ENCODE measurements at regions not wholly inside any gene's neighbourhood (a gene's known extent, or its start where the extent isn't known, plus 50 kb on each side); places are given as distances from the start of the nearest gene placed in this dataset.

GRCh38 chr9:120230227-120230626 is 349.7 kb downstream of the CDK5RAP2 start:
- DNase-seq (ENCODE audit: extremely low read depth, low read depth), result no peak
- no peak for TF ChIP-seq CTCF (IDR thresholded peaks at IDR 0.05; ENCODE audit: low read depth, low read length)

GRCh38 chr9:120221844-120222243 is 358.1 kb downstream of the CDK5RAP2 start:
- DNase-seq (ENCODE audit: extremely low read depth, low read depth), result no peak
- no peak for TF ChIP-seq CTCF (IDR thresholded peaks at IDR 0.05; ENCODE audit: low read depth, low read length)

GRCh38 chr9:120214332-120214731 is 365.6 kb downstream of the CDK5RAP2 start:
- no peak for DNase-seq (ENCODE audit: extremely low read depth, low read depth)
- no peak for TF ChIP-seq CTCF (IDR thresholded peaks at IDR 0.05; ENCODE audit: low read depth, low read length)

- no peak for TF ChIP-seq CTCF (IDR thresholded peaks at IDR 0.05; ENCODE audit: low read depth, low read length)
- DNase-seq (ENCODE audit: extremely low read depth, low read depth), result no peak
Observed at GRCh38 chr9:120212853-120213200, 367.1 kb downstream of the CDK5RAP2 start.

- no peak for DNase-seq (ENCODE audit: extremely low read depth, low read depth)
- TF ChIP-seq CTCF (IDR thresholded peaks at IDR 0.05; ENCODE audit: low read depth, low read length), result no peak
Observed at GRCh38 chr9:120212153-120212852, 367.7 kb downstream of the CDK5RAP2 start.

- TF ChIP-seq CTCF (IDR thresholded peaks at IDR 0.05; ENCODE audit: low read depth, low read length), result no peak
- DNase-seq (ENCODE audit: extremely low read depth, low read depth), result no peak
Observed at GRCh38 chr9:120210274-120210673, 369.7 kb downstream of the CDK5RAP2 start.

GRCh38 chr9:120202856-120203654 is 376.9 kb downstream of the CDK5RAP2 start:
- no peak for TF ChIP-seq CTCF (IDR thresholded peaks at IDR 0.05; ENCODE audit: low read depth, low read length)
- DNase-seq (ENCODE audit: extremely low read depth, low read depth), result no peak
